Pulmonary artery endothelial cell (primary cell): ENCODE measurements at regions not wholly inside any gene's neighbourhood (a gene's known extent, or its start where the extent isn't known, plus 50 kb on each side); places are given as distances from the start of the nearest gene placed in this dataset.

Experiments used
- DNase-seq: peaks from one replicate; pipeline ENCODE4 v3.0.0-alpha.2; 2011; ENCODE audit warnings: low read depth, low spot score

DNA sequence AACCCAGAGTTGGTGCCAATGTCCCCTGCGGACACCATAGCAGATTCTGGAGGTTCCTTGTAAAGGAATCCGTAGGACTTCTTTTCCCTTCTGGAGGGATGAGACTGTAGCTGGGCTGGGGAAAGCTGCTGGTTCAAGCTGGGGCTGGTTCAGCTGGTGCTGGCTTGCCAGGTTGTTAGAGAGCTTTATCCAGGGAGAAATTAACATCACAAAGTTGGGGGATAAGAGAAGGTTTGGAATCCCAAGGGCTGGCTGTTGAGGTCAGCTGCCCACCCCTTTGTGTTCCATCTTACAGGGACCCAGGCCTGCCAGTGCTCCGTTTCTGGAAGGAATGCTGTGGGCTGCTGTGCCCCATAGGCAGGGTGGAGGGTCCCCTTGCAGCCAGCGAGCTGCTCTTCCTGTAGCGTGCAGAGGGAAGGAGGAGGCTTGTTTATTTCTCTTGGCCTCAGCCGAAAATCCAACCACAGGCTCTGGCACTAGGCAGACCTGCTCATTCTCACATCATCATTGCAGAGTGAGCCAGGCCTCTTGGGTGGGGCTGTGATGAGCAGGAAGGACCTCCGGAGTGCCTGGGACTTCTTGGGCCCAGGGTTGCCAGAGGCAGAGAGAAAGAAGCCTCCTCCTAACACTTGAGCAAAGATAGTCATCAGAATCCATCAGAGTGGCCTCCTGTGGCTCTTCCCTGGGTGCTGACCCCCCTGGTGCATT, 251.1 kb downstream of the SEC14L1 start:
- no peak for DNase-seq

DNA sequence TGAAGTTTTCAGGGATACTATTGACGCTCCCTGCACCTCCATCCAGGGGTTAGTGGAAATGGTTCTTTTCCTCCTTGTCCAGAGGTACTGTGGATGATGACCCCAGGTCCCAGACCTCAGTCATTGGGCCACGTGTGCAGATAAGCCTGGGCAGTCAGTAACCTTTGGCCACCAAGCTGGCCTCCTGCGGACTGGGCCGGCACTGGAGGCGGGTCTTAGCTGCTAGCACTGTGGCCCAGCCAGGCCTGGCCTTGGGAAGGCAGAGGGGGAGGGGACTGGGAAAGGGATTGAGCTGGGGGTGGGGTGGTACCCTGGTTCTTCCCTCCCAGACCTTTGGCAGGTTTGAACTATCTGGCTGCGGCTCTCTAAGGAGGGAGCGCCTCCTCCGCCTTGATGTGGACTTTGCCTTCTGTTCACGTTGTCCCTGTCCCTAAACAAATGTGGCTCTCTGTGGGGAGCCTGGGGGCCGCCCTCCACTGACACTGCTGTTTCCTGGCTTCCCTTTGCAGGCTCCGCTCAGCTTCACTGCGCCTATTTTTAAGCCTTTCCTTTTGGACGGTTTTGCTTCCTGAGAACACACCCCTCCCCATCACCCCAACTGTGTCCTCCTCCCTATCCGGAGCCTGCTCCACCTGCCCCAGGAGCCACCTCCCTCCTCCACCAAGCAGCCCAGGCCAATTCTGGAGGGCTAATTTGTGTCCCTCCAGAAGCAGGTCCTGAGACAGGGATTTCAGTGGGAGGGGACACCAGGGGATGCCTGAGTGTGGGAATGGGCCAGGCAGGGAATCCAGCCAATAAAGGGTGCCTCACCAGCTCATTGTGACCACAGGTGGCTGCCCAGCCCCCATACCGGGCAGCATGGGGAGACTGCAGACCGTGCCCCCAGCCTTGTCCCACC, 251.9 kb downstream of the SEC14L1 start:
- DNase-seq, result no peak

DNA sequence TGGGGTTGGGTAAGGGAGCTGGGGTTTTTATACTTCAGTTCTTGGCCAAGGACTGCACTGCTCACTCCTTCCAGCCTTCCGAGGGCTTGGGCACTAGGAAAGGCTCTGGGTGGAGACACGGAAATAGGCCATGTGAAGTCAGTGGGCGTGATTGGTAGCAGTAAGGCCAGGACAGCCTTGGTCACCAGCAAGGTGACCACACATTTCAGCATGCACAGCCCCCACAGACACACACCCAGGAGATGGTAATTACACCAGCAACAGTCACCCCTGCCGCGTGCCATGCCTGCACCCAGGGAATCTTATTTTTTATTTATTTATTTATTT, 252.5 kb downstream of the SEC14L1 start:
- DNase-seq, result no peak

DNA sequence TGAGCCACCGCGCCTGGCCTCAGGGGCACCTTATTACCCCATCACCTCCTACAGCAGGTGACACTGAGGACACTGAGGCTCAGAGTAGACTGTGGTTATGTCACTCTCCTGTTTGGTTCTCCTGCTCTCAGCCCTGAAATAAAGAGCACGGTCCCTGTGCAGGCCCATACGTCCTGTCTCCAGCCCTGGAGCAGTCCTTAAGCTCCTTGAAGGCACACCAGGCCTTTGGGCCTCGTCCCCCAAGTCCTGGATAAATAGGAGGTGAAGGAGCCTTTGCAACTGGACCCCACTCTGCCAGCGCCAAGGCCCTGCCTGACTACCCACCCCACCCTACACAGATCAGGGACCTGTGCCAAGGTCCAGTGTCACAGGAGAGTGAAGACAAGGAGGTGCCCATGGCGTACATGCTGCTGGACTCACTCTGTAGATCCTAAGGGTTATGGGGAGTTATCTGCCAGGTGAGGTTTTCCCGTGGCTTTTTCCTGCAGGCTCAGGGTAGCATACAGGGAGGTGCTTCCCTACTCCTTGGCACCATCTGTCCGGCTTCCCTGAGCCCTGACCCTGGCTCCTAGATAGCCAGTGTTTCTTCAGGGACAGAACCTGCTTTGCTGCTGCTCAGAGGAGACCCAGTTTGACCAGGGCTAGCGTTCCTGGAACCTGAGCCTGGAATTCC, 253.2 kb downstream of the SEC14L1 start:
- DNase-seq, result no peak

DNA sequence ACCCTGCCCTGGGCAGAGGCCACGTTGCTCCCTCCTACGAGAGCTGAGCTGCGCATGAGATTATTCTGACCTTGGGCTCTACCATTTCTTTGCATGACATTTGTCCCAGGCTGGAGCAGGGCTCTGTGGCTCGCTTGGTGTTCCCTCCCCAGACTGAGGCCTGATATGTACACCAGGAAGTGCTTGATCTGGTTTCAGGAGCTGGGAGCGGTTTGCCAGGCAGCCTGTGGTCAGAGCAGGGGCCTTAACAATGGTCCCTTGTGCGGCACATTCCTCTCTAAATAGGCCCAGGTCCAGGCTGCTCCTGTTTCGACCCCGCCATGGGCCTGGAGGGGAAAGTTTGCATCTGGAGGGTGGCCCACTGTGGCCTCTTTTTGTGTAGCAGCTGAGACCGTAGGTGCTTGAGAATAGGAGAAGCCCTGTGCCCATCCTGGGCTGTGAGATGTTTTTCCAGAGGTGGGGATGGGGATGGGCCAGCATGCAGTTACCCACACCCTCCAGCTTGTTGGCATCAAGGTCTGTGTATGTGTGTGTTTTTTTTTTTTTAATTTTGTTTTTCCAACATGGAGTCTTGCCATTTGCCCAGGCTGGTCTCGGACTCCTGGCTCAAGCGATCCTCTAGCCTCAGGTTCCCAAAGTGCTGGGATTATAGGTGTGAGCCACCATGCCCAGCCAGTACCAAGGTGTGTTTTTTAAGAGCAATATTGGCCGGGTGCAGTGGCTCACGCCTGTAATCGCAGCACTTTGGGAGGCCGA, 253.9 kb downstream of the SEC14L1 start:
- DNase-seq, result no peak

DNA sequence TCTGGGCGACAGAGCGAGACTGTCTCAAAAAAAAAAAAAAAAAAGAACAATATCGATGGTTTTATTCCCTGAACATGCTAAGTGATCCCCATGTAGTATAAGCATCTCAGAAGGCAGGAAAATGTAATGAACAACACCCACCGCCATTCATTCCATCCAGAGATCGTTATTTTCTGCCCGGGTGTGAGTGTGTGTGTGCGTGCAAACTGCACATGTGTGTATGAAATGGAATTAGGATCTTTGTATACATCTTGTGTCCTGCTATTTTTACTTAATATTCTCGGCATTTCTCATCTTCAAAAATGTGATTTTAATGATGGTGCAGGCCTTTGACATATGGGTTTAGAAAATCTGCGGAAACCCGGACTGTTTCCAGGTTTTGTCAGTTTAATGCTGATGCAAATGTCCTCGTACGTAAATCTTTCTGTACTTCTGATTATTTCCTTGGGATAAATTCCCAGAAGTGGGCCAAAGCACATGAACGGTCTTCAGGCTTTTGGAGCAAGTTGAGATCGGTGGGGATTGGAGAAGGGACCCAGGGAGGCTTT, 254.8 kb downstream of the SEC14L1 start:
- DNase-seq, result no peak

DNA sequence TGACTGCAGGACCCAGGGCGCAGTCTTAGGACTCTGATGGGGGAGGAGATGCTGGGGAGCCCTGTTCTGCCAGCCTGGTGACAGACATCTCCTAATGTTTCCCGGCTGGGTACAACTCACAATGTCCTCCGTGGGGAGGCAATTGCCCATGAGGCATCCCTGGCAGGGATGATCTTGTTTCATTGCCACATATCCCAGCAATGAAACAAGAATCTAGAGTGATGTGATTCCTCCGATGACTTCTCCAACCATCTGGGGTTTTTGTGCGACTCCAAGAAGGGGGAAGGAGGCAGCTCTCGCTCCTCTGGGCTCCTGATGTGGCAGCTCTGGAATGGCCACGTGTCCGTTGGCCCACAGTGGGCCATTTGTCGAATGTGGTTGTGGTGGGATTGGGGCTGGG, 255.8 kb downstream of the SEC14L1 start:
- DNase-seq, result no peak

DNA sequence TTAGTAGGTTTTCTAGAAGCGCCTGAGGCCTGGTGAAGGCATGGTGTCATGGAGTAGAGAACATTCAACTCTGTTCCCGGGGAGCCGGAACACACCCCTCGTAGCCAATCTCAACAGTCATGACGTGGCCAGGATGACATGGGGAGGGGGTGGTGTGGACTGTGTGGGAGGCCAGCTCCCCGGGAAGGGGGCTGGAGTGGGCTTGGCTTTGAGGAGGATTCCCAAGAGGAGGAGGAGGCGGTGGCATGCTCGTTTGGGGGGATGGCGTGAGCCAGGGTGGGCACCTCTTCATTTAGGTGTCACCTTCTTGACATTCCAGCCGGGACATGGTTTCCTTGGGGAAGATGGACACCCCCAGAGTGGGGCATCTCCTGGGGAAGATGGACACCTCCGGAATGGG, 257.5 kb downstream of the SEC14L1 start:
- no peak for DNase-seq

DNA sequence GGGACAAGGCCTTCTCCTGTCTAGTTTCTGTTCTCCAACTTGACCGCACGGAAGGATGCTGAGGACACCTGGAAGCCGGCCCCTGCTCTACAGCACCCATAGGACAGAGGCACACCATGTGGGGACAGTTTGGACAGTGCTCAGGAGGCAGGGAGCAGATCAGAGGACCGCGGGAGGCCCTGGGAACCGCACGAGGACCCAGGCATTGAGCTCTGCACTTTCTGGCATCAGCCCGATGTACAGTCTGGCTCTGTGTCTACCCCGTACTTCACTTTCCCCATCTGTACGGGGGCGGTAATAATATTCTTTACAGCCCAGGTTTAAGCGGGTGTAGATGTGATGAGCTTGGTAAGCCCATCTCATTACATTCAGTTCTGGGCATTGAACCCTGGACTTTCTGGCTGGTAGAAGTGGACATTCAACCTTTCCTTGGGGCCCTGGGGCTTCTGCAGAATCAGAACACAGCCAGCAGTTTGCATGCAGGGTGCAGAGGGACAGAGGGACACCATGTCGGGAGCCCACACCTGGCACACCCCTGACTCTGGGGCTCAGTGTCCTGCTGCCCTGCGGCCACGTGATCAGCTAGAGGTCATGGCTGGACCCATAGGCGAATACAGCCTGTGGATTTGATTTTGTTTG, 258.7 kb downstream of the SEC14L1 start:
- DNase-seq, result no peak

DNA sequence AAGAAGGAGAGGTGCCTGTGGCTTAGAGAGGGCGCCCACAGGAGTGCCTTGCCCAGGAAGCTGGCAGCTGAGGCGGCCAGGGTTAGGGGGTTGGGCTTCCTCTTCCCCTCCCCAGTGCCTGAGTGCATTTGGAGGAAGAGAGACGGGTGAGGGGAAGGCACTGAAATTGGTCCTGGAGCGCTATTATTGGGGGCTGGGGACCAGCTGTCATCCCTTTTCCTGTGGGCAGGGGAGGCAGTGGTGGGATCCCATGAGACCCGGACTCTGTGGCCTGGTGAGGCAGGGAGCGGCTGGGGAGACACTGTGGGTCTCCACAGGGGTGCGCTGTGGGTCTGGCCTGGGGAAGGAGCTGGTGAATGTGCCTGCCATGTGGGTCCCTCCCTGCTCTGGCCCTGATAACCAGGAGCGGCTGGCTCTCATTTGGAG, 259.7 kb downstream of the SEC14L1 start:
- peak; percentile 30 for DNase-seq

DNA sequence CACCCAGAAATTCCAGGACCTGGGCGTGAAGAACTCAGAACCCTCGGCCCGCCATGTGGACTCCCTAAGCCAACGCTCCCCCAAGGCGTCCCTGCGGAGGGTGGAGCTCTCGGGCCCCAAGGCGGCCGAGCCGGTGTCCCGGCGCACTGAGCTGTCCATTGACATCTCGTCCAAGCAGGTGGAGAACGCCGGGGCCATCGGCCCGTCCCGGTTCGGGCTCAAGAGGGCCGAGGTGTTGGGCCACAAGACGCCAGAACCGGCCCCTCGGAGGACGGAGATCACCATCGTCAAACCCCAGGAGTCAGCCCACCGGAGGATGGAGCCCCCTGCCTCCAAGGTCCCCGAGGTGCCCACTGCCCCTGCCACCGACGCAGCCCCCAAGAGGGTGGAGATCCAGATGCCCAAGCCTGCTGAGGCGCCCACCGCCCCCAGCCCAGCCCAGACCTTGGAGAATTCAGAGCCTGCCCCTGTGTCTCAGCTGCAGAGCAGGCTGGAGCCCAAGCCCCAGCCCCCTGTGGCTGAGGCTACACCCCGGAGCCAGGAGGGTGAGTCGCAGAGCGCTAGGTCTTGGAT, 261.5 kb downstream of the SEC14L1 start:
- no peak for DNase-seq

DNA sequence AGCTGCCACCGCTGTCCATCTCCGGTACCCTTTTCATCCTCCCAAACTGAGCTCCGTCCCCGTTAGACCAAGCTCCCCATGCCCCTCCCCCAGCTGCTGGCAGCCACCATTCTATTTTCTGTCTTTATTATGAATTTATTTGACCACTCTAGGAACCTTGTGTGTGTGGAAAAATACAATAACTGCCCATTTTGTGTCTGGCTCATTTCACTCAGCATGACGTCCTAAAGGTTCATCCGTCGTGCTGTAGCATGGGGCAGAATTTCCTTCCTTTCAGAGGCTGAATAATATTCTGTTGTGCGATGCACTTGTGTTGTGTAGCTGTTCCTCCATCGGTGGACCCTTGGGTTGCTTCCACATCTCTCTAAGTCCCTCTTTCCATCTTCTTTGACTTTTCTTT, 263.1 kb downstream of the SEC14L1 start:
- DNase-seq, result no peak

DNA sequence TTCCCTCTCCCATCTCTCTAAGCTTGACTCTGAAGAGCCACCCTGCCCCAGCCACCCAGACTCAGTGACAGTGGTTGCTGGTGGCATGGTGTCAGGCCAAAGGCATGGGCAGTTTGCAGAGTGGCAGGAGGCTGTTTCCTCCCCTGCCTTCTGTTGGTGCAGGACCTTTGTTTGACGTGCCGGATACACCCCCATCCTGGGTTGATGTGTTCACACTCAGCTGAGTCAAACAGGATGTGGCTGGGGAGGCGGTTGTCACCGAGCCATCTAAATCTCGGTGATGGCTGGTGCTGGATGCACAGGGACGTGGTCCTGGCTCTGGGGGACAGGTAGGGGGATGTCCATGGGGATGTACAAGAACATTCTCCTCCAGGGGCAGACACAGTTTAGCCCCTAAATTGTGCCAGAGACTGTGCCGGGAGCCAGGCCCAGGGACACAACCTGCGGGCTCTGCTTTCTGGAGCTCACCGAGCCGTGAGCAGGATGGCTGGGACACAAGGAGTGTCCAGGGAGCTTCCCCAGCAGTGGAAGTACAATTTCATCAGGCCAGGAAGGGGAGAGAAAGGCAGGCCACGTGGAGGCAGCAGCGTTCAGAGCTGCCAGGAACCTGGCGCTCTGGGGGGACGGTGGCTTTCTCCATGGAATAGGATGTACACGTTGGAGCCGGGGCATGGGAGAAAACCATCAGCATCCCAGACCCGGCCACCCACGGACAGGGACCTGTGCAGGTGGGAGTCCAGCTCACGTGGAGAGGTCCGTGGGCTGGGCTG, 264.2 kb downstream of the SEC14L1 start:
- DNase-seq, result peak; percentile 49

DNA sequence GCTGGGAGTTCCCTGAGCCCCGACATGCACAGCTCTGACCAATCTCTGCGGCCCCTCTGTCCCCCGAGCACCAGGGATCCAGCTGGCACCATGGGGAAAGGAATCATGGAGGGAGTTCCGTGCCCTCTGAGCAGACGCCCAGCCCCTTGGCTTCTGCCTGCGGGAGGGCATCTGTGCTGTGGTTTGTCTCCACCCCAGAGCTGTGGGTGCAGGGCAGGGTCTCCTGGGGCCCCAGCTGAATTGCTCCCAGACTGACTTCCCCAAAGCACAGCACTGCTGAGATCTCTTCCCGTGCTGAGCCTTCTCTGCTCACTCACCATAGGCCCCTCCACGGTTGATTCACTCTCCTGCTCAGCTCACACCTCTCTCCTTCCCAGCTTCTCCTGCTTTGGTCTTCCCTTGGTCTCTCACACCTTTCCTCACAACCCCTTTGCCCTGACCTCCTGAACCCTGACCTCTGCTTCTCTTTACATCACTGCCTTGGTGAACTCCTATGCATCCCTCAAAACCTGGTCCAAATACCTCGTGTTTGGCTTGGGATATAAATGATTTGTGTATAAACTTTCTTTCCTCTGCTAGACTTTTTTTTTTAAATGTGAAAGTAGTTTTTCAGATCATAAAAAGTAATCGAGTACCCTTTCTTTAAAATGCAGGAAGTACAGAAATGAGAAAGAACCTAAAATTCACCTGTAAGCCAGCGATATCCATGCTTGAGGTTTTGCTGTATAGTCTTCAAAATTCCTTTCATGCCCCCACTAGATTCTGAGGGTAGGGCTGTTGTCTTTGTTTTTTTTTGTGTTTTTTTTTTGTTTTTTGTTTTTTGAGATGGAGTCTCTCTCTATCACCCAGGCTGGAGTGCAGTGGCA, 265.3 kb downstream of the SEC14L1 start:
- no peak for DNase-seq

DNA sequence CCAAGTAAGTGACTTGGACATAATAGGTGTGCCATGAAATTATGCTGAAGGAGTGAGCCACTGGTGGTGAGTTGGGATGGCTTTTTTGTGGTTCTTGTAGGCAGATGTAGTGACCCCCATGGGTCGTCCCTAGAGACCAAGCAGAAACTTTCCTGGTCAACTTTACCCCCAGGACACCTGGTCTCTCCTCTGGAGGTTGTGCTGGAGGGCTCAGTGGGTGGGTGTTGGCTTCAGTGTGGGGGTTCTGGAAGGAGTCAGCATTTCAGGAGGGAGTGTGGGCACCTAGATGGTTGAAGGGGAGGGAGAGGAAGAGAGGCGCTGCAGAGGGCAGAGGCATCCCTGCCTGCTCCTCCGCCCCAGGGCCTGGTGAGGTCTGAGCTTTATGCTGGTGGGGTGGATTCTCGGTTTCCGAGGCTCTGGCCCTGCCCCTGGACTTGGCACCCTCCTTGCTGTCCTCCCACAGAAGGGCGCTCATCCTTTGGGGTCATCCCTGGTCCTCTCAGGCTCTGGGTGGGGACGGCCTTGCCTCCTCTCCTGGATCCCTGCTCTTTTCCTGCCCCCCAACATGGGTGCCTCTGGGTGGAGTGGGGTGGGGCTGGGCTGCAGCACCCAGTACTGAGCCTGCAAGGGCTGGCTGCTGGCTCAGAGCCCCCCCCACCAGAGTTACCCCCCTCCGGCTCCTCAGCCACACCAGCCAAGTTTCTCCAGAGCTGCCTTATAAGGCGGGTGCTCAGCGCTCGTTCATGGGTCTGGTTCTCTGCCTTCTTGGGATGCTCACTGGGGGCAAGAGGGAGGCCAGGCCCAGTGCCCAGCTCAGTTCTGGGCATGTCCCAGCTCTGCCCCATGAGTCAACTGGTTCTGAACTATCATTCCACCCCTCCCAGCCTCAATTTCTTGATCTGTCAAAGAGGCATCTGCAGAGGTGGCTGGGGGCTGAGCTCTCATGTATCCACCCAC, 266.8 kb downstream of the SEC14L1 start:
- no peak for DNase-seq

DNA sequence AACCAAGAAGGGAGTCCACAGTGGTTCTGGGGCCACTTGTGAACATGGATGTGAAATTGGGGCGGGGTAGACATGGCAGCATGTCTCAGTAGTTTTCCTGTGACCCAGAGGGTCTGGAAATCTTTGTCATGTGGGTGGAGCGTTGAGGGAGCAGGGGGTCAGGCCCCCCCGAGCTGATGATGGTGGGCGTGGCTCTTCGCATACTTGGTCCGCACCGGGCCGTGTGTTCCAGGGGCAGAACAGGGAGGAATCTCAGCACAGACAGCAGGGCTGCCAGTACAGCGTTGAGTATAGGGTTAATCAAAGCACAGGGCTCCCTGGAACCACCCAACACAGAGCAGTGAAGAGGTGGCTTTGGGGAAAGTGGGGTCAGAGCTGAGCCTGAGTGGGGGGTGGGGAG, 267.5 kb downstream of the SEC14L1 start:
- no peak for DNase-seq

DNA sequence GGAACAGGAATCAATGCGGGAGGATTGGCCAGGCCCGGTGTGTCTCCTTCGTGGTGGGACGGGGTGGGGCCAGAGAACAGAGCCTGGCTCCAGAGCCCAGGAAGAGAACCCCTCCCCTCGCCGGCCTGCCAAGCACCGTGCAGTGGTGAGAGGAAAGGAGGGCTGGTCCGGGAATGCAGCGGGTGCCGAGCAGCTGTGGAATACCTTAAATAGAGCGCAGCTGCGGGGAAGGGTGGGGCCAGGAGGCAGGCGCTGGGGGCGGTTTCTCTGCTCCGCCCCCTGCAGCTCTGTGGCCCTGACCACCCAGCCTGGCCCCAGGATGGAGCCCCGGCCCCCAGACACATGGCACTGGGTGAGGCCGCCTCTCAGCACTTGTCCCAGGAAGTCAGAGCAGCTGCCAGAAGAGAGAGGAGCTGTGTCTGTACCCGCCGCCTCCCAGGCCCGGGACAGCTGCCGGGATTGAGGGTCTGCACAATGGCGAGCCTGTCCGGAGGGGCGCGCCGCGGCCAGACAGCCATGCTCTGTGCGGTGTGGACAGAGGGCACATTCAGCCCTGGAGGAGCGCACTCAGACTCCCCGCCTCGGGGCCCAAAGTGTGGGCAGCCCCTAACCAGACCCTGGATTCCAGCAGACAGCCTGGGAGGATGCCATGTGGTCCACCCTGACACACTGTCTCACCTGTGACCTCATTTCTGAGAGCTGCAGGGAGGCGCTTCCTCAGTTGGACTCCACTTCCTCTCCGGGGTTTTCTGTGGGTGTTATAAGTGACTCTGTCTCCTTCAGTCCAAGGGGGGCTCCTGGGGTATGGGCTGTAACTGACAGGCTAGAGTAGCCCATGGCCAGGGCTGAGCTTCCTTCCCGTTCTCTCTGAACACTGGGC, 268.8 kb downstream of the SEC14L1 start:
- DNase-seq, result no peak
